Body of pancreas (tissue), 4 donors: ENCODE measurements at regions not wholly inside any gene's neighbourhood (a gene's known extent, or its start where the extent isn't known, plus 50 kb on each side); places are given as distances from the start of the nearest gene placed in this dataset.

Source experiments
- POLR2A ChIP-seq, 3 donors: fragments of 450-650 bp; IDR thresholded peaks; one replicate each; pipeline ENCODE4 v1.6.1; 2016; ENCODE audit warnings: antibody characterized with exemption in 3 of 3, mild to moderate bottlenecking in 2 of 3
- TF ChIP-seq, protein P1 (sequence below), 7 experiments: fragments of 450-650 bp in 4 of 7; fragments of 200-600 bp in 3 of 7; sonication (generic) in 3 of 7; IDR thresholded peaks; one replicate each; pipeline ENCODE4 v1.5.1; 2016 to 2019; ENCODE audit warnings: antibody characterized with exemption in 7 of 7

DNA sequence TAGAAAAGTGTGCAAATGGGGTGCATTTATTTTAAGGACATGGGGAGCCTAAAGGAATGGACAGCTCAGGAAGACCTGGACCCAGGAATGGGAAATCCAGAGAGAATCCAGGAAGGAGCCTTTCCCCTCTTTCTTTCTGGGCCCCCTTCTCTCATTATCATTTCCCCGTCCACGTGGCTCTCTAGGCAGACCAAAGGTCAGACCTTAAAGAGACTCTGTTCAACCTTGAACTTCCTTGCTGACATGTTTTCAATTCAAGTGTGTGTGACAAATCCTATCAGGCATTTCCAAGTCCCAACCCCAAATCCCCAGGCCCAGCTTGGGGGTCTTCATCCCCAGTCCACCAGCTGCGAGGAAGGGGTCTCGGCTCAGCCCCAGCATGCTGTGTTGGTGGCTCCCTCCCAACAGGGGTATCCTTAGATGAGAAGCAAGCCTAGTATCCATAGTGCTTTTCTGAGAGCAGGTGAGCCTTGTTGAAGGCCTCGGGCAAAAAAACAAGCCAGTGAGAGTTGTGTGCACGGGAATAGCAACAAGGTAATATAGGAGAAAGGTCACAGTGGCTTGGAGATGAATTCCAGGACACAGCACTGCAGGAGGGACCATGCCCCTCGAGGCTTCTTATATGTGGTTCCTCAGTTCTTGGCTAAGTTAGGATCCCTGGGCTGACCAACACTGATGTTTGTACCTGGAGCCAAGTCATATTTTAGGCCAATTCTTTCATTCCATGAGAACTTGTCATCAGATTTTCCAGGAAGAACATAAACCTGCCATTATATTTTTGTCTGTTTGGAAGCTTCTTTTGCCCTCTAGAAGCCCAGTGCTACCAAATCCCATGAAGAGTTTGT lies 130.0 kb downstream of the ASB7 start:
- TF ChIP-seq, protein P1, sequence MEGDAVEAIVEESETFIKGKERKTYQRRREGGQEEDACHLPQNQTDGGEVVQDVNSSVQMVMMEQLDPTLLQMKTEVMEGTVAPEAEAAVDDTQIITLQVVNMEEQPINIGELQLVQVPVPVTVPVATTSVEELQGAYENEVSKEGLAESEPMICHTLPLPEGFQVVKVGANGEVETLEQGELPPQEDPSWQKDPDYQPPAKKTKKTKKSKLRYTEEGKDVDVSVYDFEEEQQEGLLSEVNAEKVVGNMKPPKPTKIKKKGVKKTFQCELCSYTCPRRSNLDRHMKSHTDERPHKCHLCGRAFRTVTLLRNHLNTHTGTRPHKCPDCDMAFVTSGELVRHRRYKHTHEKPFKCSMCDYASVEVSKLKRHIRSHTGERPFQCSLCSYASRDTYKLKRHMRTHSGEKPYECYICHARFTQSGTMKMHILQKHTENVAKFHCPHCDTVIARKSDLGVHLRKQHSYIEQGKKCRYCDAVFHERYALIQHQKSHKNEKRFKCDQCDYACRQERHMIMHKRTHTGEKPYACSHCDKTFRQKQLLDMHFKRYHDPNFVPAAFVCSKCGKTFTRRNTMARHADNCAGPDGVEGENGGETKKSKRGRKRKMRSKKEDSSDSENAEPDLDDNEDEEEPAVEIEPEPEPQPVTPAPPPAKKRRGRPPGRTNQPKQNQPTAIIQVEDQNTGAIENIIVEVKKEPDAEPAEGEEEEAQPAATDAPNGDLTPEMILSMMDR (IDR thresholded peaks at IDR 0.05), result no peak
- no peak for TF ChIP-seq POLR2A (IDR thresholded peaks at IDR 0.05)
